Skin epidermis (tissue), 12 donors: ENCODE measurements at regions not wholly inside any gene's neighbourhood (a gene's known extent, or its start where the extent isn't known, plus 50 kb on each side); places are given as distances from the start of the nearest gene placed in this dataset.
A peak's percentile ranks its signal among the peaks of the same experiment; 100 is the strongest.
"Not testable (repeated sequence)": the region's sequence is repeated elsewhere in the genome, so short reads cannot be mapped to it uniquely, and the experiment has no call there.

Source experiments
- H3K27ac ChIP-seq, 21 experiments: fragments of 200-600 bp; sonication (generic) in 11 of 21; one replicate each; pipeline ENCODE4 v1.5.0; 2020; ENCODE audit warnings: mild to moderate bottlenecking in 3 of 21, inconsistent platforms in 2 of 21, moderate library complexity in 2 of 21
- H3K4me3 ChIP-seq, 7 experiments: fragments of 200-600 bp; sonication (generic) in 2 of 7; one replicate each; pipeline ENCODE4 v1.5.0; 2020; ENCODE audit warnings: inconsistent platforms in 2 of 7, mild to moderate bottlenecking in 2 of 7, moderate library complexity in 1 of 7

- not testable (repeated sequence) for H3K27ac ChIP-seq, H3K4me3 ChIP-seq
Measured at GRCh38 chr2:87608377-87609166, 139.3 kb upstream of the PLGLB2 start.

DNA sequence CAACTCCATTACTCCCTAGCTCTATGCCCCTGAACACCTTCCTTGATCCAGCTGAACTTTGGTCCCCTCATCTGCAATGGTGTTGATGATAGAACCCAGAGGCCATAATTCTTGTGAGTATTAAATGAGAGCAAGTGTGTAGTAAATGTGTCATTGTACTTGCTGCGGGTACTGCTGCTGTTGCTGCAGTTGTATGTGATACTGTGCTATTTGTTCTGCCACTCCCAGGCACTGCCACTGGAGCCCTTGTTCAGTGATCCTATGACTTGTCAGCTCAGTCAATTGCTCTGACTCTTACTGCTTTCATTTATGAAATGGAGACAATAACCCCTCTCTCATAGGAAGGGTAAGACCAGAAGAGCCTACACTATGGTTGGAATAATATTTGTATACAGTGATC lies 136.9 kb upstream of the PLGLB2 start:
- not testable (repeated sequence) for H3K4me3 ChIP-seq, H3K27ac ChIP-seq

- not testable (repeated sequence) for H3K27ac ChIP-seq, H3K4me3 ChIP-seq
Measured at GRCh38 chr2:87611416-87611815, 136.5 kb upstream of the PLGLB2 start.

DNA sequence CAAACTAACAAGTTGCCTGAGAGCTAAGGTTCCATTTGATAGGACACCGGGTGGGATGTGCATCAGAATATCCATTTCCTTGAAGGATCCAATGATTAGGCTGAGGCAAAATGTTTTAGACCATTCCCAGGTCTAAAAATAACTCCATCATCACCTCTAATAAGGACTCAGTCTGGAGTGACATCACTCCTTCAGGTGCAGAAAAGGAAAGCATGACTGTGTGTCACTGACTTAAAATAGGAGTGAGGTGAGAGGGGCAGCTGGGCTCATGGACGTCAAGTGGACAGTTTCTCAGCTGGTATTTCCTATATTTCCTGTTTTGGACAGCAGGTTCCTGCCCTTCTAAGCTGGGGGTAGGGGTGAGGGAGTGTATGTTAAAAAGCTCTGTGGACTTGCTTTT lies 135.9 kb upstream of the PLGLB2 start:
- not testable (repeated sequence) for H3K4me3 ChIP-seq, H3K27ac ChIP-seq

- H3K27ac ChIP-seq, H3K4me3 ChIP-seq: not testable (repeated sequence)
Measured at GRCh38 chr2:87614829-87615434, 133.0 kb upstream of the PLGLB2 start.

GRCh38 chr2:87619121-87619520 lies 128.8 kb upstream of the PLGLB2 start:
- H3K4me3 ChIP-seq, H3K27ac ChIP-seq: not testable (repeated sequence)

- not testable (repeated sequence) for H3K4me3 ChIP-seq, H3K27ac ChIP-seq
Measured at GRCh38 chr2:87621139-87621538, 126.7 kb upstream of the PLGLB2 start.

DNA sequence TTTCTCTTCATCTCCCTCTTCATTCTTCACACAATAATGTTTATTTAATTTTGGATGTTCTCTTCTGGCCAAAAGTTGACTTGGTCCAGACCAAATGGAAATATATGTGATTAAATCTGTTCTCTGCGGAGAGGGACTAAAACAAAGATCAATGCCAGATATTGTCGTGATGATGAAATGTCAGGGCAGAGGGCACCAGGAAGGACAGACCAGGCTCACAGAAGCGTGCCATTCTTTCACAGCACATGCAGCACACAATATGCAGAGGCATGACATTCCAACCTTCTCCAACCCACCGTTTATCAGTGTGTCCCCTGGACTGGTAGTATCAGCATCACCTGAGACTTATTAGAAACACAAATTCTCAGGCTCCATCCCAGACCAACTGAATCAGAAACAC lies 125.2 kb upstream of the PLGLB2 start:
- H3K4me3 ChIP-seq, H3K27ac ChIP-seq: not testable (repeated sequence)

GRCh38 chr2:87629491-87630458 lies 118.1 kb upstream of the PLGLB2 start:
- not testable (repeated sequence) for H3K4me3 ChIP-seq, H3K27ac ChIP-seq

DNA sequence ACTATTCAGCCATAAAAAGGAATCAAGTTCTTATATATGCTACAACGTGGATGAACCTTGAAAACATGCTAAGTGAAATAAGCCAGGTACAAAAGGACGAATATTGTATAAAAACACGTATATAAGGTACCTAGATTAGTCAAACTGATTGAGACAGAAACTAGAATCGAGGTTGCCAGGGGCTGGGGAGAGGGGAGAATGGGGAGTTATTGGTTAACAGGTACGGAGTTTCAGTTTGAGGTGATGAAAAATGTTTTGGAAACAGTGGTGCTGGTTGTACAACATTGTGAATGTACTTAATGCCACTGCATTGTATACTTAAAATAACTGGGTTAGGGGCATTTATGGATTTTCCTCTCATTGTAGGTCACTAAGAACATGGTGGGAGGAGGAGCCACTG lies 117.0 kb upstream of the PLGLB2 start:
- not testable (repeated sequence) for H3K4me3 ChIP-seq, H3K27ac ChIP-seq

- not testable (repeated sequence) for H3K4me3 ChIP-seq, H3K27ac ChIP-seq
Measured at GRCh38 chr2:87631402-87631801, 116.5 kb upstream of the PLGLB2 start.

GRCh38 chr2:87633287-87633963 lies 114.5 kb upstream of the PLGLB2 start:
- H3K4me3 ChIP-seq, H3K27ac ChIP-seq: not testable (repeated sequence)

DNA sequence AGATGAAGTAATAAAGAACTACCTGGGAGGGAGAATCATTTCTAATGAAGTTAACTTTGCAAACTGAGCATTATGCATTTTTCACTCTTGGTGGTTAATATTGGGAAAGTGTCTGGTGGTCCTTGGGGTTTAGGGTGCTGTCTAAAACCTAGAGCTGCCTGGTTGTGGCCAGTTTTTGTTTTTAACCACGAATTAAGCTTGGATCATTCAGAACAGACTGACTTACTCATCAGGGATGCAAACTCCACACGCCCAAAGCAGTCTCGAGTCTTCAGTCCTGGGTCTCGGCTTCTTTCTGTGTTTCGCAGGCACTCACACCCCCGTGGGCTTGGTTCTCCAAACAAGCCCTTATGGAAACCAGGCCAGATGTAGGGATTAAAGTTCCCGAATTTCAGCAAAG lies 113.8 kb upstream of the PLGLB2 start:
- not testable (repeated sequence) for H3K27ac ChIP-seq, H3K4me3 ChIP-seq

DNA sequence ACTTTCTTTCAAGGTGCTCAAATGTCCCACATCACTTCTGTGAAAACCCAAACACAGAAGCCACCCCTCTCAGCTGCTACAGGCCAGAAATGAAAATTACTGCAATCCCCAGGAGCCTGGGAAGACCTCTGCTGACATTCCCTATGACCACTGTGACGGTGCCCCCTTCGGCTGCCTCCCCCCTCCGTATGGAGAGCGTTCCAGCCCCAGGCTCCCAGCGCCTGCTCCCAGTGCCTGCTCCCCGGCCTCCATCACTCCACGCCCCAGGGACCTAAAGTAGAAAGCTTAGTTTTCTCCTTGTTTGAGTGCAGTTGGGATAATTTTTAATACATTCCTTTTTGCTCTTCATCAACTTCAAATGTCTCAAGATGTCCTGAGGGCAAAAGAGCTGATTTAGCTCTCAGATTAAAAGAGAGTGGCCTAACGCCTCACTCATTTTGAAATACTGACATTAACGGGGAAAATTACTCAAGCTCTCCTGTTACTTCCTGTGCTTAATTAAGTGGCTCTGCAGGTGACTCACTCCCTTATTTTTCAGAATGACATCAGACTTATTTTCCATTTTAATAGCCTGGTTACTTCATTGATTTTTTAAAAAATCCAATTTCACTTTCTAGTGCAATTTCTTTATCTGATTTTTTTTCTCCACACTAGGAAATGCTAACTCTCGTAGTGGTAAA lies 112.8 kb upstream of the PLGLB2 start:
- peak overlapping the region in 3 of 21 experiments; percentile 22 to 39 (median 34) for H3K27ac ChIP-seq
- not testable (repeated sequence) for H3K4me3 ChIP-seq

- not testable (repeated sequence) for H3K4me3 ChIP-seq, H3K27ac ChIP-seq
Measured at GRCh38 chr2:87636246-87636645, 111.6 kb upstream of the PLGLB2 start.

- not testable (repeated sequence) for H3K4me3 ChIP-seq, H3K27ac ChIP-seq
Measured at GRCh38 chr2:87636735-87637134, 111.2 kb upstream of the PLGLB2 start.

DNA sequence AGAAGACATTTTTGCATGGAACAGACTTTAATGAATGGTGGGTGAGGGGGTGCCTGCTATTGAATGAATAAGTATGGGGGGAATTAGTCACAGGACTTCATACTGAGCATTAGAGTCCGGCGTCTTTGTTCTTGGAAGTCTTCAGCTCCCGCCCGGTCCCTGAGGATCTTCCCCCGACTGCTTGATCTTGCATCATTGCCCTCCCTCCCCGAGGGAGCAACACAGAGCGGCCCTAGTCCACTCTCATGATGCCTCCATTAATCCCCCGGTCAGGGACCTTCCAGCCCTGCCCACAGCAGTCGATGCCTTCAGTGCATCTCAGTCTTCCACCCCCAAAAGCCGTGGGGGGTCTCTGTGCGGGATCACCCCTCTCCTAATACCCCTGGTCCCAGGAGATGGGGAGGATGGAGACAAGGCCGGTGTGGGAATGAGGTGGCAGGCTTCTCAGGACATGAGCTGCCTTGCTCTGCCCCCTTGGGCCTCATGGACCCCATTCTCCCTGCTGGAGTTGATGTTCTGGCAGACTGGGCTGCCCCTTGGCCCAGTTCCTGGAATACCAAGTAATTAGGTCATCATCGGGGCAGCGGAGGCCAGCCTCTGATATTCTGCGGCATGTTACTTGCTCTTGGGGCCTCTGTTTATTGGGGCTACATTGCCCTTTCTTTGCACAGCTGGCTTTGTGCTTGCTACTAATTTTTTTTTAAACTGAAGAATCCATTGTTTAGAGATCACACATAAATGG lies 110.5 kb upstream of the PLGLB2 start:
- not testable (repeated sequence) for H3K27ac ChIP-seq, H3K4me3 ChIP-seq

DNA sequence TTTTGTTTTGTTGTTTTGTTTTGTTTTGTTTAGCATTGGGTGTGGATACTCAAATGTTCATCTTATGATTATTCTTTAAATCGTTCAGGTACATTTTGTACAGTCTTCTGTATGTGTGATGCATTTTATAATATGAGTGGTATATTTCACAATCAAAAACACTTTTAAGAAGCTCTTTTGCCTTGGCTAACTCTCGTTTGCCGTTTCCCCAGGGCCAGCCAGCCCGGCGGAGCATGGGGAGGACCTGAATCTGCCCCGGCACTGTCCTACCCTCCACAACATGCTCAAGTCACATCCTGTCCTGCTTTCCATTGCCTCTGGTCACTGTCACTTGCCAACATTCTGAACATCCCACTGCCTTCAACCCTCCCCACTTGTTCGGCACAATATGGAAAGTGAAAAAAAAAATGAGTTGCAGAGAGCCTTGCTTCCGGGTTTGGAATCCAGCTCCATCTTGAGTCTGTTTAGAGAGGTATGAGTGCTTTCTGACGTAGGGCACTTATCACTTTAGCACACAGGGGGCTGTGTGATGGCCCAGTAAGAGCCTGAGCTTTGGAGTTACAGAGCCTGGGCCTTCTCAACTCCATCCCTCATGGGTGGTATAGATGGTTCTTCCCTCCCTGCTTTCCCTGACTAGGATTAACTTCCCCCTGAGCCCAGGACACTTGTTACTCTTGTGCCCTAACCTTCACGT lies 109.6 kb upstream of the PLGLB2 start:
- not testable (repeated sequence) for H3K4me3 ChIP-seq, H3K27ac ChIP-seq
